HepG2 (cell line): ENCODE measurements at regions not wholly inside any gene's neighbourhood (a gene's known extent, or its start where the extent isn't known, plus 50 kb on each side); places are given as distances from the start of the nearest gene placed in this dataset.

Experiments used
- ATAC-seq: fragments of 200-7000 bp; cut with Tn5 transposase; 3 replicates; pipeline ENCODE4 v1.9.1; 2020; ENCODE audit warnings: mild to moderate bottlenecking, moderate library complexity
- BruUV-seq: library from RNA; stranded (reverse); fragments of 400-500 nt; replicated peaks from 2 replicates; lab custom pipeline; 2021; lab: Mats Ljungman, UMichigan
- CTCF ChIA-PET: fragments of 300-600 bp; formaldehyde crosslinking; extraction: SDS; loops from one replicate; lab custom pipeline; 2021; ENCODE audit warnings: low total read pairs, inconsistent platforms, low intra/inter-chr PET ratio; lab: Yijun Ruan, JAX
- POLR2A ChIA-PET: fragments of 350-600 bp; sonication (Branson Sonifier 250); formaldehyde crosslinking; loops from one replicate; lab custom pipeline; 2020; ENCODE audit warnings: antibody characterized with exemption, inconsistent platforms; lab: Yijun Ruan, JAX
- DNase-seq: peaks from one replicate; pipeline ENCODE4 v3.0.0-alpha.2; 2015; ENCODE audit warnings: low spot score
- FAIRE-seq: peaks from 3 replicates; lab custom pipeline; 2011; peaks lifted over from hg19 to GRCh38; lab: Jason Lieb, UNC
- H2AFZ ChIP-seq: one replicate; pipeline ENCODE4 v1.6.1; 2011; ENCODE audit warnings: low read length, inconsistent platforms
- H3K27ac ChIP-seq: fragments of 300-600 bp; 3 replicates; pipeline ENCODE4 v1.8.0; 2011; ENCODE audit warnings: mixed run types, mild to moderate bottlenecking, mixed read lengths, low read length, inconsistent platforms; ENCODE audit not compliant: insufficient read depth; ENCODE audit errors: extremely low read length
- H3K27me3 ChIP-seq, 2 experiments: fragments of 200-600 bp in 1 of 2; 2 replicates in 1 of 2; 3 replicates in 1 of 2; pipeline versions ENCODE4 v1.6.0 to v1.8.0; 2011; ENCODE audit warnings: low read length in 2 of 2, mild to moderate bottlenecking in 2 of 2, moderate library complexity in 2 of 2, inconsistent platforms in 1 of 2; ENCODE audit not compliant: insufficient read depth in 2 of 2, control insufficient read depth in 1 of 2
- H3K36me3 ChIP-seq, 2 experiments: fragments of 200-600 bp in 1 of 2; replicated peaks in 1 of 2; 2 replicates in 1 of 2; 3 replicates in 1 of 2; pipeline versions ENCODE4 v1.5.1 to v1.8.0; 2011; ENCODE audit warnings: low read length in 2 of 2, inconsistent platforms in 1 of 2; ENCODE audit not compliant: insufficient read depth in 2 of 2, control insufficient read depth in 1 of 2
- H3K4me1 ChIP-seq: 2 replicates; pipeline ENCODE4 v1.5.1; 2012; ENCODE audit warnings: low read length, inconsistent platforms; ENCODE audit not compliant: insufficient read depth
- H3K4me2 ChIP-seq: 2 replicates; pipeline ENCODE4 v1.6.0; 2011; ENCODE audit warnings: low read depth, low read length, inconsistent platforms
- H3K4me3 ChIP-seq, 3 experiments: fragments of 200-600 bp in 1 of 3; sonication (generic), shearing (Covaris generic) in 1 of 3; replicated peaks in 1 of 3; 2 replicates each; pipeline ENCODE4 v1.5.1; 2011 to 2016; ENCODE audit warnings: low read length in 3 of 3, inconsistent platforms in 2 of 3, low read depth in 2 of 3, mild to moderate bottlenecking in 2 of 3, control low read depth in 1 of 3, mixed read lengths in 1 of 3; ENCODE audit not compliant: insufficient read depth in 1 of 3
- H3K79me2 ChIP-seq: one replicate; pipeline ENCODE4 v1.6.1; 2011; ENCODE audit warnings: low read length, inconsistent platforms; ENCODE audit not compliant: insufficient read depth
- H3K9ac ChIP-seq: 2 replicates; pipeline ENCODE4 v1.6.0; 2011; ENCODE audit warnings: mild to moderate bottlenecking, low read depth, low read length, inconsistent platforms; ENCODE audit not compliant: insufficient read depth
- H3K9me3 ChIP-seq: 2 replicates; pipeline ENCODE4 v1.5.1; 2012; ENCODE audit warnings: mild to moderate bottlenecking, low read length
- H4K20me1 ChIP-seq: 2 replicates; pipeline ENCODE4 v1.6.0; 2011; ENCODE audit warnings: inconsistent platforms, mild to moderate bottlenecking, low read length, moderate library complexity; ENCODE audit not compliant: insufficient read depth
- ATRX ChIP-seq: sonication (generic); formaldehyde crosslinking; IDR thresholded peaks from 2 replicates; pipeline ENCODE4 v1.4.0; 2020; ENCODE audit warnings: missing genetic modification reagents, borderline replicate concordance
- CEBPZ ChIP-seq: IDR thresholded peaks from 2 replicates; pipeline ENCODE4 v1.6.1; 2012; ENCODE audit warnings: low read length, improper control_type of control experiment
- MED8 ChIP-seq: sonication (generic); formaldehyde crosslinking; IDR thresholded peaks from 2 replicates; pipeline ENCODE4 v1.8.1; 2023; ENCODE audit warnings: mild to moderate bottlenecking, missing genetic modification reagents; ENCODE audit not compliant: insufficient replicate concordance
- ZHX2 ChIP-seq, 2 experiments: sonication (generic) in 1 of 2; formaldehyde crosslinking in 1 of 2; IDR thresholded peaks; 2 replicates each; pipeline versions ENCODE4 v1.6.1 to v1.9.0; 2014 to 2022; ENCODE audit warnings: antibody characterized with exemption in 1 of 2, borderline replicate concordance in 1 of 2, inconsistent platforms in 1 of 2, low read depth in 1 of 2, missing genetic modification reagents in 1 of 2
- ZMYM2 ChIP-seq: sonication (generic); formaldehyde crosslinking; IDR thresholded peaks from 2 replicates; pipeline ENCODE4 v1.8.0; 2022; ENCODE audit warnings: mild to moderate bottlenecking, missing genetic modification reagents
- ZNF138 ChIP-seq: sonication (generic); formaldehyde crosslinking; IDR thresholded peaks from 2 replicates; pipeline ENCODE4 v1.5.0; 2020; ENCODE audit warnings: mild to moderate bottlenecking, low read depth, missing genetic modification reagents
- ZNF225 ChIP-seq: sonication (generic); formaldehyde crosslinking; IDR thresholded peaks from 2 replicates; pipeline ENCODE4 v1.4.0; 2020; ENCODE audit warnings: mild to moderate bottlenecking, missing genetic modification reagents
- ZNF30 ChIP-seq: sonication (generic); formaldehyde crosslinking; IDR thresholded peaks from 2 replicates; pipeline ENCODE4 v1.5.0; 2020; ENCODE audit warnings: mild to moderate bottlenecking, missing genetic modification reagents
- ZNF414 ChIP-seq: sonication (generic); formaldehyde crosslinking; IDR thresholded peaks from 2 replicates; pipeline ENCODE4 v1.5.0; 2020; ENCODE audit warnings: missing genetic modification reagents
- ZNF484 ChIP-seq: sonication (generic); formaldehyde crosslinking; IDR thresholded peaks from 2 replicates; pipeline ENCODE4 v1.5.1; 2020; ENCODE audit warnings: mild to moderate bottlenecking, low read depth, missing genetic modification reagents, borderline replicate concordance
- WGBS: methylation state at CpG from one replicate; pipeline ENCODE4 v1.1.6; 2017; ENCODE audit warnings: low lambda C conversion rate; 5-methylcytosine and 5-hydroxymethylcytosine counted together
- in situ Hi-C: cut with HindIII; loops from 2 replicates; pipeline ENCODE4 v1.10.0; 2017; ENCODE audit warnings: low pct_unique_long_range_greater_than_20kb; ENCODE audit not compliant: extremely low pct_ligation_motif_present
- intact Hi-C: fragments of 100-400 bp; cut with micrococcal nuclease; formaldehyde crosslinking; loops from one replicate; pipeline ENCODE4 v1.10.0; 2022; ENCODE audit not compliant: unreplicated experiment
- TF ChIP-seq, protein P1 (sequence below): IDR thresholded peaks from 2 replicates; pipeline ENCODE4 v1.6.1; 2016; ENCODE audit warnings: low read depth
- TF ChIP-seq, protein P2 (sequence below): sonication (generic); formaldehyde crosslinking; IDR thresholded peaks from 2 replicates; pipeline ENCODE4 v1.8.1; 2023; ENCODE audit warnings: mild to moderate bottlenecking, moderate library complexity, missing genetic modification reagents

DNA sequence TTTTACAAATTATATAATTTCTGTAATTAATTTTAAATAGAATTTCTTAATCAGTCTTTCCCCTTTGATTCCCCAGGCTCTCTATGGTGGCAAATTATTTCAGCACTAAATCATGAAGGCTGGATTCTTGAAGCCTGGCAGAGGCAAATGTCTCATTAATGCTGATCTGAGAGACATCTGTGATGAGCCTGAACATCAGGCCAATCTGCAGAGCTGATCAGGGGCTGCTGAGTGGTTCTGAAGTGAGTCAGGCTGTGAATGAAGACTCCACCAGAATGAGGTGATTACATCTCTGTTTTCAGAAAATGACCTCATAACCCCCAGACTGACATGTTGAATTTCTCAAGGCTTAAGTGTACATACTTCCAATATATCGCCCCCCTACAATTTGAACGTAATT, 124.2 kb upstream of the MIS18BP1 start:
- intact Hi-C loops = no loop called here
- H3K9ac ChIP-seq = no peak overlapping the region
- FAIRE-seq (no peak), DNase-seq (no peak), ATAC-seq (no peak)
- no peaks in the 10 kb centered on the region for H4K20me1 ChIP-seq
- ChIA-PET CTCF (no interaction called here), POLR2A (no interaction called here)
- H3K27ac ChIP-seq = no peak overlapping the region
- H3K79me2 ChIP-seq = no peaks in the 10 kb centered on the region
- no peaks in the 10 kb centered on the region for H3K9me3 ChIP-seq
- H3K4me2 ChIP-seq = no peak overlapping the region
- H3K27me3 ChIP-seq = no peaks in the 10 kb centered on the region
- no peaks in the 10 kb centered on the region for H3K4me1 ChIP-seq
- WGBS = 5% methylated on average over 2 of the region's 2 CpGs
- H3K36me3 ChIP-seq = no peaks in the 10 kb centered on the region
- in situ Hi-C loops = no loop called here
- BruUV-seq = no TSS peak
- no peak overlapping the region for H3K4me3 ChIP-seq
- H2AFZ ChIP-seq = no peak overlapping the region
- TF ChIP-seq, protein P1, sequence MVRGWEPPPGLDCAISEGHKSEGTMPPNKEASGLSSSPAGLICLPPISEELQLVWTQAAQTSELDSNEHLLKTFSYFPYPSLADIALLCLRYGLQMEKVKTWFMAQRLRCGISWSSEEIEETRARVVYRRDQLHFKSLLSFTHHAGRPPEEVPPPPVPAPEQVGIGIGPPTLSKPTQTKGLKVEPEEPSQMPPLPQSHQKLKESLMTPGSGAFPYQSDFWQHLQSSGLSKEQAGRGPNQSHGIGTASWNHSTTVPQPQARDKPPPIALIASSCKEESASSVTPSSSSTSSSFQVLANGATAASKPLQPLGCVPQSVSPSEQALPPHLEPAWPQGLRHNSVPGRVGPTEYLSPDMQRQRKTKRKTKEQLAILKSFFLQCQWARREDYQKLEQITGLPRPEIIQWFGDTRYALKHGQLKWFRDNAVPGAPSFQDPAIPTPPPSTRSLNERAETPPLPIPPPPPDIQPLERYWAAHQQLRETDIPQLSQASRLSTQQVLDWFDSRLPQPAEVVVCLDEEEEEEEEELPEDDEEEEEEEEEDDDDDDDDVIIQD (CRISPR knock-in tag) = no peak
- no peak for TF ChIP-seq ZNF30
- TF ChIP-seq ATRX (CRISPR knock-in tag) = no peak
- no peak for TF ChIP-seq MED8 (CRISPR knock-in tag)
- no peak for TF ChIP-seq ZHX2 (IDR thresholded peaks at IDR 0.05; ENCODE audit: low read depth)
- no peak for TF ChIP-seq ZHX2 (CRISPR knock-in tag; IDR thresholded peaks at IDR 0.05; ENCODE audit: borderline replicate concordance)
- no peak for TF ChIP-seq ZNF138
- no peak for TF ChIP-seq ZNF484 (CRISPR knock-in tag)
- TF ChIP-seq ZNF414 = no peak
- TF ChIP-seq, protein P2, sequence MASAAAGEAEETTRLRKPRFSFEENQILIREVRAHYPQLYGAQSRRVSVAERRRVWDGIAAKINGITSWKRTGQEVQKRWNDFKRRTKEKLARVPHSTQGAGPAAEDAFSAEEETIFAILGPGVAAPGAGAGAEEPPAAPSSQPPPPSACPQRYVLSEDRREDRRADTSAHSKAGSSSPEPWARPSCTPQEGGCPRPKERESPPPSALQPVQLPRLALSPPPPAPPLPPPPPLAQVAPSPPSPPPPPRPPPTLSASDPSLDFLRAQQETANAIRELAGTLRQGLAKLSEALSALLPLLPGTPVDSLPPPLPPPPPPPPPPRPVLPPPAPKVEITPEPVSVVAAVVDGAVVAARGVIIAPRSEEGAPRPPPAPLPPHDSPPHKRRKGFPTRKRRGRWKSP = no peak
- no peak for TF ChIP-seq CEBPZ
- no peak for TF ChIP-seq ZNF225
- no peak for TF ChIP-seq ZMYM2 (CRISPR knock-in tag)
